Calu3 (cell line): ENCODE measurements at regions not wholly inside any gene's neighbourhood (a gene's known extent, or its start where the extent isn't known, plus 50 kb on each side); places are given as distances from the start of the nearest gene placed in this dataset.

Experiments used
- BruUV-seq: library from RNA; stranded (reverse); fragments of 400-500 nt; replicated peaks from 2 replicates; lab custom pipeline; 2021; lab: Mats Ljungman, UMichigan
- CTCF ChIA-PET: fragments of 300-600 bp; sonication (Branson Sonifier 250); formaldehyde crosslinking; loops from one replicate; lab custom pipeline; 2022; ENCODE audit warnings: antibody characterized with exemption; lab: Charles Lee
- DNase-seq: peaks from one replicate; pipeline ENCODE4 v3.0.0; 2022
- H3K27ac Mint-ChIP-seq: one replicate; pipeline ENCODE4 v1.8.0; 2022; ENCODE audit warnings: mixed read lengths; ENCODE audit not compliant: unreplicated experiment
- H3K27me3 Mint-ChIP-seq: one replicate; pipeline ENCODE4 v1.8.0; 2022; ENCODE audit warnings: mixed read lengths; ENCODE audit not compliant: unreplicated experiment
- H3K36me3 Mint-ChIP-seq: one replicate; pipeline ENCODE4 v1.8.0; 2022; ENCODE audit warnings: mild to moderate bottlenecking, moderate library complexity, mixed read lengths; ENCODE audit not compliant: insufficient read depth, unreplicated experiment
- H3K4me1 Mint-ChIP-seq: one replicate; pipeline ENCODE4 v1.8.0; 2022; ENCODE audit warnings: mild to moderate bottlenecking, low read depth, mixed read lengths; ENCODE audit not compliant: unreplicated experiment
- H3K4me3 Mint-ChIP-seq: one replicate; pipeline ENCODE4 v1.8.0; 2022; ENCODE audit warnings: mild to moderate bottlenecking, low read depth, moderate library complexity, mixed read lengths; ENCODE audit not compliant: unreplicated experiment
- H3K9me3 Mint-ChIP-seq: one replicate; pipeline ENCODE4 v1.8.0; 2022; ENCODE audit warnings: low read depth, mixed read lengths; ENCODE audit not compliant: unreplicated experiment
- CTCF ChIP-seq: fragments of 200-600 bp; IDR thresholded peaks from one replicate; pipeline ENCODE4 v1.8.0; 2022; ENCODE audit warnings: antibody characterized with exemption; ENCODE audit not compliant: unreplicated experiment
- intact Hi-C: fragments of 100-400 bp; cut with micrococcal nuclease; formaldehyde crosslinking; loops from one replicate; pipeline ENCODE4 v1.10.0; 2022; ENCODE audit not compliant: unreplicated experiment

- no peaks in the 10 kb centered on the region for H3K4me1 Mint-ChIP-seq
- BruUV-seq: no TSS peak
- no peak for TF ChIP-seq CTCF
- intact Hi-C loops: no loop called here
- no peaks in the 10 kb centered on the region for H3K36me3 Mint-ChIP-seq
- H3K4me3 Mint-ChIP-seq: no peak overlapping the region
- peaks cover 8% of the 10 kb centered on the region for H3K9me3 Mint-ChIP-seq
- H3K27me3 Mint-ChIP-seq: no peaks in the 10 kb centered on the region
- CTCF ChIA-PET: no interaction called here
- DNase-seq: no peak
- no peak overlapping the region for H3K27ac Mint-ChIP-seq
These were observed 406.9 kb downstream of the CNTN6 start for GRCh38 chr3:1499694-1500093.

GRCh38 chr3:1501406-1502115, 408.7 kb downstream of the CNTN6 start:
- intact Hi-C loops: no loop called here

GRCh38 chr3:1506090-1506489, 413.3 kb downstream of the CNTN6 start:
- peaks cover 14% of the 10 kb centered on the region for H3K9me3 Mint-ChIP-seq
- no peak overlapping the region for H3K4me3 Mint-ChIP-seq
- intact Hi-C loops: no loop called here
- no peak overlapping the region for H3K27ac Mint-ChIP-seq
- BruUV-seq: no TSS peak
- no peaks in the 10 kb centered on the region for H3K36me3 Mint-ChIP-seq
- no peak for DNase-seq
- no peak for TF ChIP-seq CTCF
- no peaks in the 10 kb centered on the region for H3K4me1 Mint-ChIP-seq
- CTCF ChIA-PET: no interaction called here
- H3K27me3 Mint-ChIP-seq: no peaks in the 10 kb centered on the region

More at GRCh38 chr3:1501406-1502115, 408.7 kb downstream of the CNTN6 start:
- no peak for TF ChIP-seq CTCF
- H3K4me1 Mint-ChIP-seq: no peaks in the 10 kb centered on the region
- H3K27me3 Mint-ChIP-seq: no peaks in the 10 kb centered on the region
- H3K27ac Mint-ChIP-seq: no peak overlapping the region
- H3K36me3 Mint-ChIP-seq: no peaks in the 10 kb centered on the region
- DNase-seq: no peak
- CTCF ChIA-PET: no interaction called here
- peaks cover 8% of the 10 kb centered on the region for H3K9me3 Mint-ChIP-seq
- BruUV-seq: no TSS peak
- H3K4me3 Mint-ChIP-seq: no peak overlapping the region

- no TSS peak for BruUV-seq
- Mint-ChIP-seq H3K27ac (no peak overlapping the region), H3K9me3 (peaks cover 11% of the 10 kb centered on the region), H3K27me3 (no peaks in the 10 kb centered on the region), H3K4me3 (no peak overlapping the region), H3K36me3 (no peaks in the 10 kb centered on the region), H3K4me1 (no peaks in the 10 kb centered on the region)
- no peak for DNase-seq
- no peak for TF ChIP-seq CTCF
- intact Hi-C loops: no loop called here
- CTCF ChIA-PET: no interaction called here
These were observed 420.8 kb downstream of the CNTN6 start for GRCh38 chr3:1513662-1514061.
